ENCODE measurements at regions not wholly inside any gene's neighbourhood (a gene's known extent, or its start where the extent isn't known, plus 50 kb on each side); places are given as distances from the start of the nearest gene placed in this dataset.
"Not testable (repeated sequence)": the region's sequence is repeated elsewhere in the genome, so short reads cannot be mapped to it uniquely, and the experiment has no call there.

DNA sequence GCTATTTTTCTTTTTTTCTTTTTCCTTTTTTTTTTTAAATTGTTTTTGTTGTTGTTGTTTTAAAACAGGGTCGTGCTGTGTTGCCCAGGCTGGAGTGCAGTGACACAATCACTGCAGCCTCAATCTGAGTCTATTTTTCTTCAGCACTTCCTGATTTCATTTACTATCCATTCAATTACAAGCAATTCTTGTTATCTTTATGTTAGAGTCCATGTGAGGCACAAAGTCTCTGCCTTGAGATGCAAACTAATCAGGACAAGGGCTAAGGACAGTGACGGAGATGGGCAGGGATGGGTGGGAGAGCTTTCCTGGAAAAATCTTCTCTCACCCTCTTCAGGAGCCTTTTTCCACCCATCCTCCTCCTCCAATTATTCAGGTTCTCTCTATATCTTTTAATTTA, 157.3 kb upstream of the AUTS2 start:
- Histone ChIP-seq H3K9me3 (no peaks in the 10 kb centered on the region), H3K36me3 (no peaks in the 10 kb centered on the region), H3K27me3 (no peaks in the 10 kb centered on the region), H3K27ac (no peak overlapping the region), H3K4me1 (peaks cover 5 to 29% (median 6%) of the 10 kb centered on the region in 3 donors), H3K4me3 (no peak overlapping the region)
- no peak for TF ChIP-seq EP300 (IDR thresholded peaks at IDR 0.05)
- TF ChIP-seq, protein P1, sequence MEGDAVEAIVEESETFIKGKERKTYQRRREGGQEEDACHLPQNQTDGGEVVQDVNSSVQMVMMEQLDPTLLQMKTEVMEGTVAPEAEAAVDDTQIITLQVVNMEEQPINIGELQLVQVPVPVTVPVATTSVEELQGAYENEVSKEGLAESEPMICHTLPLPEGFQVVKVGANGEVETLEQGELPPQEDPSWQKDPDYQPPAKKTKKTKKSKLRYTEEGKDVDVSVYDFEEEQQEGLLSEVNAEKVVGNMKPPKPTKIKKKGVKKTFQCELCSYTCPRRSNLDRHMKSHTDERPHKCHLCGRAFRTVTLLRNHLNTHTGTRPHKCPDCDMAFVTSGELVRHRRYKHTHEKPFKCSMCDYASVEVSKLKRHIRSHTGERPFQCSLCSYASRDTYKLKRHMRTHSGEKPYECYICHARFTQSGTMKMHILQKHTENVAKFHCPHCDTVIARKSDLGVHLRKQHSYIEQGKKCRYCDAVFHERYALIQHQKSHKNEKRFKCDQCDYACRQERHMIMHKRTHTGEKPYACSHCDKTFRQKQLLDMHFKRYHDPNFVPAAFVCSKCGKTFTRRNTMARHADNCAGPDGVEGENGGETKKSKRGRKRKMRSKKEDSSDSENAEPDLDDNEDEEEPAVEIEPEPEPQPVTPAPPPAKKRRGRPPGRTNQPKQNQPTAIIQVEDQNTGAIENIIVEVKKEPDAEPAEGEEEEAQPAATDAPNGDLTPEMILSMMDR (IDR thresholded peaks at IDR 0.05), result no peak
- no peak for TF ChIP-seq POLR2AphosphoS5 (IDR thresholded peaks at IDR 0.05)
- TF ChIP-seq POLR2A (IDR thresholded peaks at IDR 0.05), result no peak
- ATAC-seq, result no peak
- 71% methylated on average over 1 of the region's 2 CpGs; no CpG with 5 or more reads in 1 of the 2 donors for WGBS, 2 donors (ENCODE audit: low coverage in 1 of 2)

DNA sequence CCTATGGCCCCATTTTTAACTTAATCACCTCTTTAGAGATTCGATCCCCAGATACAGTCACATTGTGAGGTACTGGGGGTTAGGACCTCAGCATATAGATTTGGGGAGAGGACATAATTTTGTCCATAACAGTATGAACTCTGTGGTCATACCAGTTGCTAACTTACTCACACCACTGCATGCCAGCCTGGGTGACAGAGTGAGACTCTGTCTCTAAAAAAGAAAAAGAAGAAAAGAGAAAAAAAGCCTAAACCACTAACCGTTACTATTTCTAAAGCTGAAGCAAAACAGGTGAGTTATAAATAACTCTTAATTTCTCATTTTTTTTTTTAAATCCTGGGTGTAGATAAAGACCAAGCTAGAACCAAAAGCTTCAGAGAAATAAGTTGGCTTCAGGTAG, 155.1 kb upstream of the AUTS2 start:
- Histone ChIP-seq H3K36me3 (no peaks in the 10 kb centered on the region), H3K4me1 (peaks cover 5 to 11% (median 6%) of the 10 kb centered on the region in 3 donors), H3K4me3 (no peak overlapping the region), H3K9me3 (no peaks in the 10 kb centered on the region), H3K27me3 (no peaks in the 10 kb centered on the region), H3K27ac (no peak overlapping the region)
- no peak for TF ChIP-seq POLR2AphosphoS5 (IDR thresholded peaks at IDR 0.05)
- no peak for TF ChIP-seq EP300 (IDR thresholded peaks at IDR 0.05)
- TF ChIP-seq POLR2A (IDR thresholded peaks at IDR 0.05), result no peak
- TF ChIP-seq, protein P1 (IDR thresholded peaks at IDR 0.05), result no peak
- no peak for ATAC-seq
- 82 to 86% methylated on average over 1 of the region's 2 CpGs for WGBS, 2 donors (ENCODE audit: low coverage in 1 of 2)

DNA sequence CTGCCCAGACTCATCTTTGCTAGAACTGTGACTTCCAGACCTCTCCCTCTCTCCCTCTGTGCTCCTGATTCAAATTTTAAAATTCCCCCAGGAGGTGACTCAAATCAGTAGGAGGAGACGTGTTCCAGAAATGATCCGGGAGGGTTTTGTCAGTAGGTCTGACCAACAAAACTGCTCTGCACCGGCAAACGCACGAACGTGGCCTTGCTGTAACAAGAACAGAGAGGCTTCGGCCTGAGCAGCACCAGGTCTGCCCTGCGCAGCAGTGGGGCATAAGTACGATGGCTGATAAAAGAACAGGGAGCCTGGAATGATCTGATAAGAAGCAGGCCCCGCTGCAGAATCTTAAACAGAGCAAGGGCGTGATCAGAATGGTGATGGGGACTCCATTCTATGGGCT, 152.7 kb upstream of the AUTS2 start:
- ATAC-seq, result no peak
- H3K27ac ChIP-seq, result no peak overlapping the region
- no peak overlapping the region for H3K4me3 ChIP-seq
- no peaks in the 10 kb centered on the region for H3K4me1 ChIP-seq
- H3K36me3 ChIP-seq, result no peaks in the 10 kb centered on the region
- no CpG with 5 or more reads among the region's 11 CpGs for WGBS, 2 donors (ENCODE audit: low coverage in 1 of 2)
- no peaks in the 10 kb centered on the region for H3K9me3 ChIP-seq
- TF ChIP-seq, protein P1 (IDR thresholded peaks at IDR 0.05), result no peak
- TF ChIP-seq POLR2AphosphoS5 (IDR thresholded peaks at IDR 0.05) (no peak), POLR2A (IDR thresholded peaks at IDR 0.05) (no peak), EP300 (IDR thresholded peaks at IDR 0.05) (no peak)
- no peaks in the 10 kb centered on the region for H3K27me3 ChIP-seq

DNA sequence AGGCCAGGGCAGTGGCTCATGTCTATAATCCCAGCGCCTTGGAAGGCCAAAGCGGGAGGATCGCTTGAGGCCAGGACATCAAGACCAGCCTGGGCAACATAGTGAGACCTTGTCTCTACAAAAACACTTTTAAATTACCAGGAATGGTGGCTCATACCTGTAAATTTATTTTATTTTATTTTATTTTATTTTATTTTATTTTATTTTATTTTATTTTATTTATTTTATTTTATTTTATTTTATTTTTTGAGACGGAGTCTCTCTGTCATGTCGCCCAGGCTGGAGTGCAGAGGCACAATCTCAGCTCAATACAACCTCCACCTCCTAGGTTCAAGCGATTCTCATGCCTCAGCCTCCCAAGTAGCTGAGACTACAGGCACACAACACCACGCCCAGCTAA, 152.1 kb upstream of the AUTS2 start:
- not testable (repeated sequence) for H3K27ac ChIP-seq, H3K9me3 ChIP-seq, H3K36me3 ChIP-seq, H3K4me3 ChIP-seq, H3K4me1 ChIP-seq, H3K27me3 ChIP-seq, ATAC-seq
- WGBS, 2 donors (ENCODE audit: low coverage in 1 of 2), result 92 to 95% methylated on average over 6 to 7 of the region's 7 CpGs

DNA sequence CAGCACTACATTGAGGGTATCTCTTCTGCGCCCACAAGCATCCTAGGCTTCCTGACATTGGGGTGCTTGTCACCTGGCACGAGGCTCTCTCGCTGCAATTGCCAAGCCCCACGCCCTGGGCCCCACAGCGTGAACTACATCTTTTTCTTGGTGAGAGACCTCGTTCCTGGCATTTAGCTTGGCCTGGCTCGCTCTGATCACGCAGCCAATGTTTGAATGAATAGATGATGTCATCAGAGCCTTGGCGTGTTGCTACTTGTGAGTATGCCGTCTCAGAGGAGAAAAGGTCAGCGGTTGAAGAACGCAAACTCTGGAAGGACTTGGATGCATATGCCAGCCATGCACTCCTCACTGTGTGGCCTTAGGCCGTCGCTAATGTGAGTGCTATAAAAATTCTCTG, 150.2 kb upstream of the AUTS2 start:
- H3K4me3 ChIP-seq, result no peak overlapping the region
- H3K27me3 ChIP-seq, result no peaks in the 10 kb centered on the region
- WGBS, 2 donors (ENCODE audit: low coverage in 1 of 2), result 83 to 91% methylated on average over 11 to 14 of the region's 14 CpGs
- H3K9me3 ChIP-seq, result no peaks in the 10 kb centered on the region
- H3K27ac ChIP-seq, result no peak overlapping the region
- no peaks in the 10 kb centered on the region for H3K36me3 ChIP-seq
- no peaks in the 10 kb centered on the region for H3K4me1 ChIP-seq
- no peak for ATAC-seq
- TF ChIP-seq POLR2AphosphoS5 (IDR thresholded peaks at IDR 0.05), result no peak
- no peak for TF ChIP-seq POLR2A (IDR thresholded peaks at IDR 0.05)
- TF ChIP-seq, protein P1 (IDR thresholded peaks at IDR 0.05), result no peak
- TF ChIP-seq EP300 (IDR thresholded peaks at IDR 0.05), result no peak

Data from gastroesophageal sphincter (tissue), 4 donors.